ENCODE measurements at regions not wholly inside any gene's neighbourhood (a gene's known extent, or its start where the extent isn't known, plus 50 kb on each side); places are given as distances from the start of the nearest gene placed in this dataset.
"Not testable (repeated sequence)": the region's sequence is repeated elsewhere in the genome, so short reads cannot be mapped to it uniquely, and the experiment has no call there.

- DNase-seq (ENCODE audit: low read depth in 2 of 3, low spot score in 2 of 3), result no peak
These were observed 127.1 kb upstream of the GRM7 start for GRCh38 chr3:6733699-6734394.

GRCh38 chr3:6734395-6734746, 126.5 kb upstream of the GRM7 start:
- no peak for DNase-seq (ENCODE audit: low read depth in 2 of 3, low spot score in 2 of 3)

GRCh38 chr3:6736836-6737629, 123.9 kb upstream of the GRM7 start:
- DNase-seq (ENCODE audit: low read depth in 2 of 3, low spot score in 2 of 3), result no peak

GRCh38 chr3:6737630-6738029, 123.3 kb upstream of the GRM7 start:
- DNase-seq (ENCODE audit: low read depth in 2 of 3, low spot score in 2 of 3), result no peak

GRCh38 chr3:6739288-6739687, 121.6 kb upstream of the GRM7 start:
- DNase-seq (ENCODE audit: low read depth in 2 of 3, low spot score in 2 of 3), result no peak

GRCh38 chr3:6743067-6743720, 117.7 kb upstream of the GRM7 start:
- DNase-seq (ENCODE audit: low read depth in 2 of 3, low spot score in 2 of 3), result no peak

GRCh38 chr3:6746443-6746842, 114.5 kb upstream of the GRM7 start:
- DNase-seq (ENCODE audit: low read depth in 2 of 3, low spot score in 2 of 3), result no peak

GRCh38 chr3:6747017-6747416, 113.9 kb upstream of the GRM7 start:
- DNase-seq (ENCODE audit: low read depth in 2 of 3, low spot score in 2 of 3), result no peak

- DNase-seq (ENCODE audit: low read depth in 2 of 3, low spot score in 2 of 3), result no peak
These were observed 110.1 kb upstream of the GRM7 start for GRCh38 chr3:6750782-6751181.

GRCh38 chr3:6753536-6753935, 107.4 kb upstream of the GRM7 start:
- DNase-seq (ENCODE audit: low read depth in 2 of 3, low spot score in 2 of 3), result no peak

GRCh38 chr3:6769532-6770396, 91.2 kb upstream of the GRM7 start:
- DNase-seq (ENCODE audit: low read depth in 2 of 3, low spot score in 2 of 3), result not testable (repeated sequence)

- no peak for DNase-seq (ENCODE audit: low read depth in 2 of 3, low spot score in 2 of 3)
These were observed 90.6 kb upstream of the GRM7 start for GRCh38 chr3:6770397-6770690.

- no peak for DNase-seq (ENCODE audit: low read depth in 2 of 3, low spot score in 2 of 3)
These were observed 89.7 kb upstream of the GRM7 start for GRCh38 chr3:6771171-6771570.

GRCh38 chr3:6779140-6779539, 81.8 kb upstream of the GRM7 start:
- no peak for DNase-seq (ENCODE audit: low read depth in 2 of 3, low spot score in 2 of 3)

- DNase-seq (ENCODE audit: low read depth in 2 of 3, low spot score in 2 of 3), result no peak
These were observed 79.8 kb upstream of the GRM7 start for GRCh38 chr3:6781092-6781491.

GRCh38 chr3:6785726-6786125, 75.2 kb upstream of the GRM7 start:
- no peak for DNase-seq (ENCODE audit: low read depth in 2 of 3, low spot score in 2 of 3)

GRCh38 chr3:6791161-6791560, 69.8 kb upstream of the GRM7 start:
- no peak for DNase-seq (ENCODE audit: low read depth in 2 of 3, low spot score in 2 of 3)

- peak in 1 of 3 experiments; percentile 3 for DNase-seq (ENCODE audit: low read depth in 2 of 3, low spot score in 2 of 3)
These were observed 61.5 kb upstream of the GRM7 start for GRCh38 chr3:6799264-6799915.

GRCh38 chr3:6803619-6804018, 57.3 kb upstream of the GRM7 start:
- no peak for DNase-seq (ENCODE audit: low read depth in 2 of 3, low spot score in 2 of 3)

- DNase-seq (ENCODE audit: low read depth in 2 of 3, low spot score in 2 of 3), result no peak
These were observed 55.7 kb upstream of the GRM7 start for GRCh38 chr3:6805236-6805635.

- no peak for DNase-seq (ENCODE audit: low read depth in 2 of 3, low spot score in 2 of 3)
These were observed 53.9 kb upstream of the GRM7 start for GRCh38 chr3:6806991-6807390.

Measured in activated CD8-positive, alpha-beta memory T cell treated with anti-CD3 and anti-CD28 coated beads for 48 hours (primary cell).